ENCODE measurements at regions not wholly inside any gene's neighbourhood (a gene's known extent, or its start where the extent isn't known, plus 50 kb on each side); places are given as distances from the start of the nearest gene placed in this dataset.

DNA sequence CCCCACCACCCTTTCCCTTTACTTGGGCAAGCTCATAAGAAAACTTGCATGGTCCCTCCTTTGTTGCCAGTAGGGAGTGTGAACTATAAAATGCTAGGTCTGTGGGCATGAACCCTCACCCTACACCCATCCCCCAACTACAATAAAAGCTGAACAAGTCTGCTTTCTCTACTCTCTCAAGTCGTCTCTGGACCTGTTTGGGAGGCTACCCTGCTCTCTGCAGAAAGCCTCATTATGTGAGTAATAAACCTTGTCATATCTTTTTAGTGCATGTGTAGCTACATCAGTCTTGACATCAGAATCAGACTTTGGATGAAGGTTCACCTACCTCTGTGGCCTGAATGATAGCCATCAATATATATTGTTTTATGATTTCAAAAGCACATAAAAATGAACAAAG lies 155.4 kb upstream of the FAM241A start:
- Mint-ChIP-seq H3K36me3 (ENCODE audit: low read depth) (no peaks in the 10 kb centered on the region), H3K27me3 (peaks cover 28% of the 10 kb centered on the region), H3K4me3 (no peak overlapping the region), H3K9me3 (ENCODE audit: low read depth) (no peaks in the 10 kb centered on the region), H3K4me1 (no peaks in the 10 kb centered on the region), H3K27ac (no peak overlapping the region)
- CTCF ChIA-PET, result no interaction called here
- ATAC-seq (no peak), DNase-seq (no peak)
- POLR2A ChIA-PET, result no interaction called here
- intact Hi-C loops (cut with DNase I, micrococcal nuclease), result no loop called here

DNA sequence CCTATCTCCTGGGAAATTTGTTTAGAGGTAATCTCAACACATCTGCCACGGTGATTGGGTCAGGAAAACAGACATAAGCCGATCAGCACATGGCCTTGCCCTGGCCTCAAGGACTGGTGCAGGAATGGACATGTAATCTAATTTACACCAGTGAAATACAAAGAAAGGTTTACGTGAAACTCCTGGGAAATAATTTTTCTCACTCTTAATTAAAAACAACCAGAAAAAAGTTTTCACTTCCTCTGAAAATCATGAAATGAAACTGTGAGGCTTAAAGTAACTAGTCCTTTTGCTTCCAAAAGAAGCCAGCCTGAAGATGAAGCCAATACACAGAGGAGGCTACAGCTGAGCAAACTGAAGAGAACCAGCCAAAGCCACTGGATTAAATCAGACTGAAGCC lies 154.1 kb upstream of the FAM241A start:
- Mint-ChIP-seq H3K27me3 (peaks cover 29% of the 10 kb centered on the region), H3K27ac (no peak overlapping the region), H3K36me3 (ENCODE audit: low read depth) (no peaks in the 10 kb centered on the region), H3K4me1 (no peaks in the 10 kb centered on the region), H3K9me3 (ENCODE audit: low read depth) (no peaks in the 10 kb centered on the region), H3K4me3 (no peak overlapping the region)
- ATAC-seq (no peak), DNase-seq (no peak)
- CTCF ChIA-PET, result interaction anchor here (0.6 to 1.1 kb wide), 2 partner anchors 8 to 15 kb away, joined by 4 read pairs; no protein-coding TSS in a partner anchor
- POLR2A ChIA-PET, result no interaction called here
- intact Hi-C loops (cut with DNase I, micrococcal nuclease), result no loop called here

DNA sequence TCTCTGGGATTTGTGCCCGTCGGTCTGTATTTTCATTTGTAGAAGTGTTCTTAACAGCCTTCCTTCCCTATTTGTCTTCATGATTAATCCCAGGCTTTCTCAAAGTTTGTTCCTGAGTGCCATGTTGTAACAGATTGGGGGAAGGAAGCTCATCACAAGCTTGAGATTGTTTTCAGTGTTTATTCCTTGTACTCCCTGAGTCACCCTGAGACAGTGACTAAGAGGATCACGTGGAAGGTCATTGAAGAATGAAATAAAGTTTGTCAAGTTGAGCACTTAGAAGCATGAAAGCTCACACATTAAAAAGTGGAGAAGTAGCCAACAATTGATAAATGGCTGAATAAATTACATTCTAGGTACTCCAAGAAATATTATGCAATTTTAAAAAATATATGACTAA lies 153.5 kb upstream of the FAM241A start:
- DNase-seq (no peak), ATAC-seq (no peak)
- Mint-ChIP-seq H3K36me3 (ENCODE audit: low read depth) (no peaks in the 10 kb centered on the region), H3K4me3 (no peak overlapping the region), H3K4me1 (no peaks in the 10 kb centered on the region), H3K27ac (no peak overlapping the region), H3K27me3 (peaks cover 28% of the 10 kb centered on the region), H3K9me3 (ENCODE audit: low read depth) (no peaks in the 10 kb centered on the region)
- CTCF ChIA-PET, result interaction anchor here (0.6 to 1.1 kb wide), 2 partner anchors 9 to 15 kb away, joined by 4 read pairs; no protein-coding TSS in a partner anchor
- intact Hi-C loops (cut with DNase I, micrococcal nuclease), result no loop called here
- POLR2A ChIA-PET, result no interaction called here

DNA sequence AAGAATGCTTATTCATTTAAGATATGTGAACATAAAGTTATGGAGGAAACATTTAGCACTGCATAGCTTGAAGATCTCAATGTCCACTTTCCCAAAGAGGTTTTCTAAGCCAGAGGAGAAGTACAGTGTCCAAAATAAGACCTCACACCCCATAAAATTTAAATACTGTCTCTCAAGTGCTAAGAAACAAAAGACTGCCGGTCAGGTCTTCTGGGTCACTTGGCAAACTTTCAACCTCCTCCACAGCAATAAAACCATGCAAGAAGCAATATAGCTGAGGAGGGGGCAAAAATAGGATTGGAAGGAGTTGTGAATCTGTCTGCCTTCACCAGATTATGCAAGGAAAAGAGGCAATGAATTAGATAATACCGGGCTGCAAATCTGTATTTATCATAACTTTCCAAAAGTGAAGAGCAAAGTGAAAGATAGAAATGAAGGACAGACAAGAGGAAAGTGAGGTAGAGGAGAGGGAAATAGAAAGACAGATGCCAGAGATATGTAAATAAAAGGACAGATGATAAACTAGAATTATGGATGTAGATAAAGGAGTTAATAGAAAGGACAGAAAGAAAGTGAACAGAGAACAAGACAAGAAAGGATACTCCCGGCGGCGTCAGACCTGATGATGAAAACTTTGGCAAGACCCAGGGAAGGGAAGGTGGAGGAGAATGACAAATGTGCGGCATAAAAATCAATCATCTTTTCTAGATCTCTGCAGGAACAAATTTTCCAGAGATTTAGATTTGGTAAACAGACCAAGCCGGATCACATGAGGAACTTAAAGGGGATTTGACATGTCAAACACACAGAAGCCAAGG lies 152.7 kb upstream of the FAM241A start:
- Mint-ChIP-seq H3K9me3 (ENCODE audit: low read depth) (no peaks in the 10 kb centered on the region), H3K4me1 (no peaks in the 10 kb centered on the region), H3K36me3 (ENCODE audit: low read depth) (no peaks in the 10 kb centered on the region), H3K4me3 (no peak overlapping the region), H3K27ac (no peak overlapping the region), H3K27me3 (peaks cover 24% of the 10 kb centered on the region)
- DNase-seq (no peak), ATAC-seq (no peak)
- ChIA-PET CTCF (interaction anchor here (1.1 kb wide), 1 partner anchor 10 kb away, joined by 4 read pairs; no protein-coding TSS in a partner anchor), POLR2A (no interaction called here)
- intact Hi-C loops (cut with DNase I, micrococcal nuclease), result no loop called here

DNA sequence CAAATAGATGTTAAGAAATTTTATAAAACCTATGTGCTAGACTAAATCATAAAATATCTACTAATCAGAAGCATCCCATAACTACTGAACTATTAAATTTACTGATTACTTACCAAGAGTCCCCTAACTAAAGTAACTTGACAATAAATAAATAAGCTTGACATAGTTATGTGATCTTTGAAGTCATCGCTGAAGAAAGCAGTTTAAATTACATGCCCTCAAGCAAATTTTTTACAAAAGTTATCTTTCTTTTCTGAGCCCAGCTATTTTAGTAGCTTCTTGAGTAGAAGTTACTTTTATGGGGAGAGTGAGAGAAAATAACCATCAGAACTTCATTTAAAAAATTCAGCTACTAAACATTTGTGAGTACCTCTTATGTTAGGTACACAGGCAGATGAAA lies 150.9 kb upstream of the FAM241A start:
- Mint-ChIP-seq H3K4me1 (no peaks in the 10 kb centered on the region), H3K27ac (no peak overlapping the region), H3K4me3 (no peak overlapping the region), H3K27me3 (peaks cover 26% of the 10 kb centered on the region), H3K36me3 (ENCODE audit: low read depth) (no peaks in the 10 kb centered on the region), H3K9me3 (ENCODE audit: low read depth) (no peaks in the 10 kb centered on the region)
- ATAC-seq, result no peak
- intact Hi-C loops (cut with DNase I, micrococcal nuclease), result no loop called here
- ChIA-PET CTCF (interaction anchor here (0.9 to 1.4 kb wide), 2 partner anchors 10 to 13 kb away, joined by 3 to 4 read pairs; no protein-coding TSS in a partner anchor), POLR2A (interaction anchor here (0.5 kb wide), 1 partner anchor 291 kb away, joined by 4 read pairs; the partner anchor contains the start of gene TIFA)
- DNase-seq, result no peak

DNA sequence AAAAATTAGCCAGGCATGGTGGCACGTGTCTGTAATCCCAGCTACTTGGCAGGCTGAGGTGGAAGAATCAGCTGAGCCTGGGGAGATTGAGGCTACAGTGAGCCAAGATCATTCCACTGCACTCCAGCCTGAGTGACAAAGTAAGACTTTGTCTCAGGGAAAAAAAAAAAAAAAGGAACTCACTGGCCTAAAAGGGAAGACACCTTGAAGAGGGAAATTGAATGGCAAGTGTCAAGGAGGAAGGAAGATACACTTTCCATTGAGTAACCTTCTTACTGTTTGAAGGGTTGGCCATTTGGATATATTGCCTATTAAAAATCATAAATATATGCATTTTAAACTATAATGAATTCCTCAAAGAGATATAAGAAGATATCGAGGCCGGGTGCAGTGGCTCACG lies 147.5 kb upstream of the FAM241A start:
- no peak overlapping the region for H3K4me3 Mint-ChIP-seq
- POLR2A ChIA-PET, result no interaction called here
- no peaks in the 10 kb centered on the region for H3K4me1 Mint-ChIP-seq
- intact Hi-C loops (cut with DNase I, micrococcal nuclease), result no loop called here
- ATAC-seq (no peak), DNase-seq (no peak)
- no peaks in the 10 kb centered on the region for H3K36me3 Mint-ChIP-seq (ENCODE audit: low read depth)
- CTCF ChIA-PET, result no interaction called here
- H3K27ac Mint-ChIP-seq, result no peak overlapping the region
- peaks cover 16% of the 10 kb centered on the region for H3K27me3 Mint-ChIP-seq
- no peaks in the 10 kb centered on the region for H3K9me3 Mint-ChIP-seq (ENCODE audit: low read depth)

DNA sequence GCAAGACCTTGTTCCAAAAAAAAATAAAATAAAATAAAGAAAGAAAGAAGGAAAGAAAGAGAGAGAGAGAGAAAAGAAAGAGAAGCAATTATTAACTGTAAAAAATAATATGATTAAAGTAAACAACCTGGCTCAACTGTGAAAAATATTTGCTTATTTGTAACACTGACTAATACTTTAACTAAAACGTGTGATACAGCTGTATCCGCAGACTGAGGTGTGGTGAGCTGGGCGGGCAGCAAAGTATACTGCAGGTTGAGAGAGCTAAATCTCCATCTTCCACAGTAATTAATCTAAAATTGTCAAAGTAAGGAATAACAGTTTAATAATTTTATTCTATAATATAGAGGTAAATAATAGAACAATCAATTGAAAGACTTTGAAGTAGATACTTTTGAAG lies 145.5 kb upstream of the FAM241A start:
- POLR2A ChIA-PET, result no interaction called here
- Mint-ChIP-seq H3K9me3 (ENCODE audit: low read depth) (no peaks in the 10 kb centered on the region), H3K27me3 (peaks cover 7% of the 10 kb centered on the region), H3K27ac (no peak overlapping the region), H3K4me1 (no peaks in the 10 kb centered on the region), H3K36me3 (ENCODE audit: low read depth) (no peaks in the 10 kb centered on the region), H3K4me3 (no peak overlapping the region)
- CTCF ChIA-PET, result no interaction called here
- ATAC-seq, result no peak
- intact Hi-C loops (cut with DNase I, micrococcal nuclease), result no loop called here
- no peak for DNase-seq

DNA sequence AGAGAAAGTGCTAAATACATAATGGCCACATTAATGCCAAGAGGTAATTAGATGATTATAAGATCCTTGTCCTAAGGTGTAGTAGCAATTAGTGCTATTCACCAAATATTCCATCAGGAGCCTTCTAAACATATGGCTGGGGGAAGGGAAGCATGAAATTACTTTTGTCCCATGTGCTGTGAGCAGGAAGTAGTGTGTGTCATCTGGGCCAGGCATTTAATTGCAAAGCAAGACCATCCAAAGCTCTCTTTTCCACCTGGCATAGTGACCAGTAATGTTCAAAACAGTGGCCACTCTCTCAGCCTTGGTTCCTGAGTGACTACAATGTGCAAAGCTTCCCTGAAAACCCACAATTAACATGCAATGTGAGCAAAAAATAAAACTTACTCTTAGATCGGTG lies 144.2 kb upstream of the FAM241A start:
- Mint-ChIP-seq H3K9me3 (ENCODE audit: low read depth) (no peaks in the 10 kb centered on the region), H3K36me3 (ENCODE audit: low read depth) (no peaks in the 10 kb centered on the region), H3K4me1 (no peaks in the 10 kb centered on the region), H3K4me3 (no peak overlapping the region), H3K27me3 (peaks cover 5% of the 10 kb centered on the region), H3K27ac (no peak overlapping the region)
- intact Hi-C loops (cut with DNase I, micrococcal nuclease), result no loop called here
- ATAC-seq (no peak), DNase-seq (no peak)
- ChIA-PET POLR2A (no interaction called here), CTCF (no interaction called here)

DNA sequence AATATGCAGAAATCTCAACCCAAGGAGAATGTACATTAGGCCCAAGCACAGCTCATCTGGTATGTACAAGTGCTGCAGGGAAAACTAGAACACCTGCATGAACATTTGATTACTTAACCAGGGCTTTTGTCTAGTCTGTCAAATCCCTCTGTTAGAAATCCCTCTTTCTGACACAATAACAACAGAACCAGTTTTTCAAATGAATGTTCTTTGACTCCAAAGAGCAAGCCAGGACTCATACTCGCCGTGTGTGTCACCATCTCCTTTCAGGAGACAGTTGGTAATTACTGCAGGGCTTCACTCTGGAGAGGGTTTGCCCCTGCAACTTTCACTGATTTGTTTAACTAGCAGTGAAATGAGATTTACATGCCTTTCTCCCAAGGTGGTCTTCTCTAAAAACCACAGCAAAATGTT lies 143.0 kb upstream of the FAM241A start:
- H3K9me3 Mint-ChIP-seq (ENCODE audit: low read depth), result no peaks in the 10 kb centered on the region
- intact Hi-C loops (cut with DNase I, micrococcal nuclease), result no loop called here
- H3K36me3 Mint-ChIP-seq (ENCODE audit: low read depth), result no peaks in the 10 kb centered on the region
- H3K27ac Mint-ChIP-seq, result no peak overlapping the region
- no peaks in the 10 kb centered on the region for H3K4me1 Mint-ChIP-seq
- ChIA-PET POLR2A (no interaction called here), CTCF (no interaction called here)
- DNase-seq (no peak), ATAC-seq (no peak)
- no peak overlapping the region for H3K4me3 Mint-ChIP-seq
- H3K27me3 Mint-ChIP-seq, result peaks cover 5% of the 10 kb centered on the region

DNA sequence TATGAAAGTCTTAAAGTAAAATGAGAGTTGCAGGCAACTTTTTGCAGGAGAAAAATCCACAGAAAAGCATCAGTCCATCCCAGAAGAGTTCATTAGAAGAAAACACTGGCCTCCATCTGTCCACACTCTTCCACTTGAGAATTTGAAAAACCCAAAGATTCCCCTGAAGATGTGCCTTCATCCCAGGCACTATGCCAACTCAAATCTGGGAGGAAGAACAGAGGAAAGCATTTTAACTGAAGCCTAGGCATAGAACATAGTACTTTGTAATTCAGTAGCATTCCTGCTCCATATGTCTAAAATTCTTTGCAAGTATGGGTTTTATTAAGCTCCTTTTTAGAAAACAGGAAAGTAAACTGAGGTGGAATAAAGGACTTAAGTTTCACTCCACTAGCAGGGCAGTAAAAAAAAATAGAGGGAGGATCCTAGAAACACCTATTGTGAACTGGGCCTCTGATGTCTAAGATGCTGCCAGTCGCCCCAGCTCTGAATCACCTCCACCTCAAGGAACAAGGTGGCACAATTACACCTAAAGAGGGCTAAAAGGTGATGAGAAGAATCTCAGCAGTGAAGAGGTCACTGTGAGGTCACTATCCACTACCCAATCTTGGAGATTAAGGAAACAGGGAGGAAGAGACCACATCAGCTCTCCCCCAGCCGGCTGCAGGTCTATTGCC lies 141.9 kb upstream of the FAM241A start:
- ATAC-seq (no peak), DNase-seq (no peak)
- intact Hi-C loops (cut with DNase I, micrococcal nuclease), result no loop called here
- POLR2A ChIA-PET, result no interaction called here
- H3K36me3 Mint-ChIP-seq (ENCODE audit: low read depth), result no peaks in the 10 kb centered on the region
- no peaks in the 10 kb centered on the region for H3K9me3 Mint-ChIP-seq (ENCODE audit: low read depth)
- peaks cover 5% of the 10 kb centered on the region for H3K27me3 Mint-ChIP-seq
- CTCF ChIA-PET, result interaction anchor here (1.3 kb wide), 1 partner anchor 9 kb away, joined by 3 read pairs; no protein-coding TSS in a partner anchor
- H3K27ac Mint-ChIP-seq, result no peak overlapping the region
- no peak overlapping the region for H3K4me3 Mint-ChIP-seq
- no peaks in the 10 kb centered on the region for H3K4me1 Mint-ChIP-seq

DNA sequence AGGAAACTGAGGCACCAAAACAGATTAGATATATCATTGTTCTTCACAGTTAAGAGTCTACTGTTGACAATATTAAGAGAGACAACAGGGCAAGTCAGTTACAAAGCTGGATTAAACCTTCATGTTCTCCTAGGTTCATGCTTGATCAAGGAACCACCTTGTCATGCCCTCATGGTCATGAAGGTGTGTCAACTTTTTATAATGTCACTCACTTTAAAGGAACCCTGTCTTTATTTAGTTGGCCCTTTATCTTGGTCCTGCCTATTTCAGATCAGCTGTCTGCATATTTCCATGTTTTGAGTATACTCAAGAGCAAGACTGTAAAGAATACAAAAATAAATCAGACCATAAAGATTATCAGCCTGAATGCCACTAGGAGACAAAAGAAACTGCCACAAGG lies 140.2 kb upstream of the FAM241A start:
- POLR2A ChIA-PET, result no interaction called here
- no peak overlapping the region for H3K27ac Mint-ChIP-seq
- peaks cover 2% of the 10 kb centered on the region for H3K27me3 Mint-ChIP-seq
- DNase-seq, result no peak
- no peaks in the 10 kb centered on the region for H3K4me1 Mint-ChIP-seq
- CTCF ChIA-PET, result interaction anchor here (0.5 kb wide), 1 partner anchor 68 kb away, joined by 3 read pairs; no protein-coding TSS in a partner anchor
- intact Hi-C loops (cut with DNase I, micrococcal nuclease), result no loop called here
- H3K4me3 Mint-ChIP-seq, result no peak overlapping the region
- H3K9me3 Mint-ChIP-seq (ENCODE audit: low read depth), result no peaks in the 10 kb centered on the region
- no peak for ATAC-seq
- H3K36me3 Mint-ChIP-seq (ENCODE audit: low read depth), result no peaks in the 10 kb centered on the region

DNA sequence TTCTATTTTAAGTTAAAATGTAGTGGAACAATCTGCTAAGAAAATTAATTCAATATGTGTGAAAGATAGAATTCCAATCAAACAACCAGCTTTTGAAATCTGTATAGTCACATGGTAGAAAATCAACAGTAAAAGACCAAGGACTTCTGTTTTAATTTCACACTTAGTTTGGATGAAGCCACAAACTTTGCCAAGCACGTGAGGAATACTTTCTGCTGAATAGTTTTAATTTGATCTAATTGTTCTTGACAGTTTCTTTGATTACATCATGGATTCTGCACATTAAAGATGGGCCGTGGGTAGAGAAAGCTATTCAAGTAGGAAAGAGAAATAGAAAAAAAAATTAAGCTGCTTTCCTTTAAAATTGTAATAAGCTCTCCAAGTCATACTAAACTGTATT lies 137.9 kb upstream of the FAM241A start:
- CTCF ChIA-PET, result interaction anchor here (1.1 to 1.7 kb wide), 3 partner anchors 13 to 63 kb away, joined by 3 to 7 read pairs (median 4); no protein-coding TSS in a partner anchor
- Mint-ChIP-seq H3K4me3 (no peak overlapping the region), H3K36me3 (ENCODE audit: low read depth) (no peaks in the 10 kb centered on the region), H3K27ac (no peak overlapping the region), H3K4me1 (no peaks in the 10 kb centered on the region), H3K9me3 (ENCODE audit: low read depth) (no peaks in the 10 kb centered on the region), H3K27me3 (peaks cover 2% of the 10 kb centered on the region)
- intact Hi-C loops (cut with DNase I, micrococcal nuclease), result no loop called here
- DNase-seq (no peak), ATAC-seq (no peak)
- POLR2A ChIA-PET, result no interaction called here
